ENCODE measurements at regions not wholly inside any gene's neighbourhood (a gene's known extent, or its start where the extent isn't known, plus 50 kb on each side); places are given as distances from the start of the nearest gene placed in this dataset.

DNA sequence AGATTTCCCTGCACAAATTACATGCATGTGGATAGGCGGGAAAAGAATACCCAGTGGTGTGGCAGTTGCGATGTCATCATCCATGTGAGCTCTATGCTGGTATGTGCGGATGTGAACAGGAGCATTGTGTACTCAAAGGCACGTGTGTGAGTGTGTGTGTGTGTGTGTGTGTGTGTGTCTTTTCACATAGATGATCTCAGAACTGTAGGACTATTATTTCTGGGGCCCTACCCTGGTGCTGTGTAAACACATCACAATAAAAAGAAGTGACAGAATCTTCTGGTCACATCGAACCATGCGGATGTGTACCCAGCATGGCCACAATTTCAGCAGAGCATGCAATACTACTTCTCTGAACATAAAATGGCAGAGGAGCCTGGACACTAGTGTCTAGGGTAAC lies 624.8 kb downstream of the MID1IP1 start:
- Histone ChIP-seq H3F3A (ENCODE audit: insufficient read depth, low read length) (no peaks in the 10 kb centered on the region), H2AFZ (ENCODE audit: low read length) (no peak overlapping the region), H3K27ac (ENCODE audit: low read depth, low read length, poor library complexity, severe bottlenecking) (no peak overlapping the region), H3K36me3 (ENCODE audit: insufficient read depth, low read length) (no peaks in the 10 kb centered on the region), H4K20me1 (ENCODE audit: insufficient read depth, low read length) (no peaks in the 10 kb centered on the region), H3K9ac (ENCODE audit: low read length) (no peak overlapping the region), H3K4me3 (ENCODE audit: low read depth, low read length, poor library complexity, severe bottlenecking) (no peak overlapping the region), H3K9me3 (ENCODE audit: low read length) (no peaks in the 10 kb centered on the region), H3K27me3 (ENCODE audit: insufficient read depth, low read length) (no peaks in the 10 kb centered on the region), H3K4me1 (ENCODE audit: insufficient read depth, low read length, severe bottlenecking) (no peaks in the 10 kb centered on the region), H3K79me2 (ENCODE audit: insufficient read depth, low read length) (no peaks in the 10 kb centered on the region), H3K4me2 (ENCODE audit: low read length) (no peak overlapping the region), H3K9me2 (ENCODE audit: low read depth, low read length) (no peaks in the 10 kb centered on the region)
- no peak for TF ChIP-seq EZH2 (IDR thresholded peaks at IDR 0.05; ENCODE audit: borderline replicate concordance, low read length)
- TF ChIP-seq, protein P1, sequence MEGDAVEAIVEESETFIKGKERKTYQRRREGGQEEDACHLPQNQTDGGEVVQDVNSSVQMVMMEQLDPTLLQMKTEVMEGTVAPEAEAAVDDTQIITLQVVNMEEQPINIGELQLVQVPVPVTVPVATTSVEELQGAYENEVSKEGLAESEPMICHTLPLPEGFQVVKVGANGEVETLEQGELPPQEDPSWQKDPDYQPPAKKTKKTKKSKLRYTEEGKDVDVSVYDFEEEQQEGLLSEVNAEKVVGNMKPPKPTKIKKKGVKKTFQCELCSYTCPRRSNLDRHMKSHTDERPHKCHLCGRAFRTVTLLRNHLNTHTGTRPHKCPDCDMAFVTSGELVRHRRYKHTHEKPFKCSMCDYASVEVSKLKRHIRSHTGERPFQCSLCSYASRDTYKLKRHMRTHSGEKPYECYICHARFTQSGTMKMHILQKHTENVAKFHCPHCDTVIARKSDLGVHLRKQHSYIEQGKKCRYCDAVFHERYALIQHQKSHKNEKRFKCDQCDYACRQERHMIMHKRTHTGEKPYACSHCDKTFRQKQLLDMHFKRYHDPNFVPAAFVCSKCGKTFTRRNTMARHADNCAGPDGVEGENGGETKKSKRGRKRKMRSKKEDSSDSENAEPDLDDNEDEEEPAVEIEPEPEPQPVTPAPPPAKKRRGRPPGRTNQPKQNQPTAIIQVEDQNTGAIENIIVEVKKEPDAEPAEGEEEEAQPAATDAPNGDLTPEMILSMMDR (IDR thresholded peaks at IDR 0.05; ENCODE audit: low read length) = no peak

DNA sequence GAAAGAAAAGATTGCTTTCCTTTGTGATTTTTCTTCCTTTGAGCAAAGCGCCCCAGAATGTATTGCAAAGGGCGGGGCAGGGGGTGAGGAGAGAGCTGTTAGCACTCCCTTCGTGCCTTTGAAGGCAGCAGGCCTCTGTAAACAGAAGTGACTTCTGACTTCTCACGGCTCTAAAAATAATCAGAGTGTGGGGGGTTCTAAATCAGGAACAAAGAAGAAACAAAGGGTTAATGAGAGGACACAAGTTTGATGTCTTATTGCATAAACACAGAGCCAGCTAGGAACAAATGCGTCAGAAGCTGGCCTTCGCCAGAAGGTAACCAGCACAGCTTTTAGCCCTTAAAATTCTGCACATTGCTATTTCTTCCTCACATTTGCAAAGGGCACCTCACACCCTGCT lies 626.2 kb downstream of the MID1IP1 start:
- H3K4me2 ChIP-seq (ENCODE audit: low read length) = no peak overlapping the region
- no peak overlapping the region for H3K4me3 ChIP-seq (ENCODE audit: low read depth, low read length, poor library complexity, severe bottlenecking)
- H3K4me1 ChIP-seq (ENCODE audit: insufficient read depth, low read length, severe bottlenecking) = no peaks in the 10 kb centered on the region
- no peaks in the 10 kb centered on the region for H3K27me3 ChIP-seq (ENCODE audit: insufficient read depth, low read length)
- H3K79me2 ChIP-seq (ENCODE audit: insufficient read depth, low read length) = no peaks in the 10 kb centered on the region
- no peaks in the 10 kb centered on the region for H3K36me3 ChIP-seq (ENCODE audit: insufficient read depth, low read length)
- H3K9me3 ChIP-seq (ENCODE audit: low read length) = no peaks in the 10 kb centered on the region
- H3K27ac ChIP-seq (ENCODE audit: low read depth, low read length, poor library complexity, severe bottlenecking) = no peak overlapping the region
- no peak overlapping the region for H2AFZ ChIP-seq (ENCODE audit: low read length)
- H3F3A ChIP-seq (ENCODE audit: insufficient read depth, low read length) = no peaks in the 10 kb centered on the region
- H4K20me1 ChIP-seq (ENCODE audit: insufficient read depth, low read length) = no peaks in the 10 kb centered on the region
- H3K9ac ChIP-seq (ENCODE audit: low read length) = no peak overlapping the region
- H3K9me2 ChIP-seq (ENCODE audit: low read depth, low read length) = no peaks in the 10 kb centered on the region
- TF ChIP-seq, protein P1 (IDR thresholded peaks at IDR 0.05; ENCODE audit: low read length) = no peak
- TF ChIP-seq EZH2 (IDR thresholded peaks at IDR 0.05; ENCODE audit: borderline replicate concordance, low read length) = no peak

DNA sequence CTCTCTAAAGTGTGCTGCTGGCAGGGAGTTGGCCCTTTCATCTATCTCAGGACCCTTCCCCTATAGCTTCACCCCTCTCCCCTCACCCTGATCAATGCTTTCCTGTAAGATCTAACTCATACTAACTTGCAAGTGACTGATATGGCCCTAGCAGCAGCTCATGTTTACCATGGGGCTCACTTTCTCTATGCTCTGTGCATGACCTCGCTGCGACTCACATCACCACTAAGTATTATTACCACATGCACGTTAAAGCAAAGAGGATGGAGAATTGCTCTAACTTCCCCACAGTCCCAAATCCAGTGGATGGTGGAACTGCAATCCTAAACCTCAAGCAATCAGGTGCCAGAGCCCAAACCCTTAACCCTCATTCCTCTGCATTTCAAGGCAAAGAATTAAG lies 626.6 kb downstream of the MID1IP1 start:
- no peak overlapping the region for H2AFZ ChIP-seq (ENCODE audit: low read length)
- no peak overlapping the region for H3K4me2 ChIP-seq (ENCODE audit: low read length)
- no peaks in the 10 kb centered on the region for H4K20me1 ChIP-seq (ENCODE audit: insufficient read depth, low read length)
- H3K4me1 ChIP-seq (ENCODE audit: insufficient read depth, low read length, severe bottlenecking) = no peaks in the 10 kb centered on the region
- H3K27me3 ChIP-seq (ENCODE audit: insufficient read depth, low read length) = no peaks in the 10 kb centered on the region
- no peaks in the 10 kb centered on the region for H3F3A ChIP-seq (ENCODE audit: insufficient read depth, low read length)
- TF ChIP-seq, protein P1 (IDR thresholded peaks at IDR 0.05; ENCODE audit: low read length) = no peak
- no peak for TF ChIP-seq EZH2 (IDR thresholded peaks at IDR 0.05; ENCODE audit: borderline replicate concordance, low read length)
- no peak overlapping the region for H3K4me3 ChIP-seq (ENCODE audit: low read depth, low read length, poor library complexity, severe bottlenecking)
- no peaks in the 10 kb centered on the region for H3K9me3 ChIP-seq (ENCODE audit: low read length)
- H3K27ac ChIP-seq (ENCODE audit: low read depth, low read length, poor library complexity, severe bottlenecking) = no peak overlapping the region
- no peaks in the 10 kb centered on the region for H3K36me3 ChIP-seq (ENCODE audit: insufficient read depth, low read length)
- H3K9ac ChIP-seq (ENCODE audit: low read length) = no peak overlapping the region
- no peaks in the 10 kb centered on the region for H3K9me2 ChIP-seq (ENCODE audit: low read depth, low read length)
- no peaks in the 10 kb centered on the region for H3K79me2 ChIP-seq (ENCODE audit: insufficient read depth, low read length)
